NCI-H2107 (cell line): ENCODE measurements at regions not wholly inside any gene's neighbourhood (a gene's known extent, or its start where the extent isn't known, plus 50 kb on each side); places are given as distances from the start of the nearest gene placed in this dataset.

Source experiments
- DNase-seq: peaks from one replicate; lab custom pipeline; 2025; lab: John Stamatoyannopoulos, UW

DNA sequence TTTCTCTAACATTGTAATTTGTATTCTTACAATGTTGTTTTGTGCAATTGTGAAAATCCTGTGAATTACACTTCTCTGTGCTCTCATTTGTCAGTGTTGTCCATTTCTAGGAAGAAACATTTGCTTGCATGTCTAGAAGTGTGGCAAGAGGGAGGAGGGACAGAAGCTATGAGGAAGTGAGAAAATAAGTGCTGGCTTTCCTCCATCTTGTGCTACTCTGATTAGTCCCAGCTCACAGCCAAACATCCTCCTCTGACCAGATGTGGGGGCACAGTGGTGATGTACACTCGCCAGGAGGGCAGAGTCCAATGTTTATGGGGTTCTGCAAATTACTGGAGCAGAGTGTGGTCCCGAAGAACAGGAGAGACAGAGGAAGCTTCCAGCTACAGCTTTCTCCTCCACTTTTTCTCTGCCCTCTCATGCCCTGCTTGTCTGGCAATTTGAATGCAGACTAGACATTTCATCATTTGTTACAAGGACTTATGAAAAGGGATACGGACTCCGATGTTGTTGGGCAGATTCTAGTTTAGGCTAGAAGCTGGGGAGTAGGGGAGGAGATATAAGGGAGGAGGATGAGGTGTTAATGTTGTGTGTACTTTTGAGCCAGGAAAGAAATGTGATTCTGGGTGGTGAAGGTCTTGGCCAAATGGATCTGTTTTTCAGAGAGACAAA is 131.0 kb upstream of the C1GALT1 start:
- DNase-seq = no peak

DNA sequence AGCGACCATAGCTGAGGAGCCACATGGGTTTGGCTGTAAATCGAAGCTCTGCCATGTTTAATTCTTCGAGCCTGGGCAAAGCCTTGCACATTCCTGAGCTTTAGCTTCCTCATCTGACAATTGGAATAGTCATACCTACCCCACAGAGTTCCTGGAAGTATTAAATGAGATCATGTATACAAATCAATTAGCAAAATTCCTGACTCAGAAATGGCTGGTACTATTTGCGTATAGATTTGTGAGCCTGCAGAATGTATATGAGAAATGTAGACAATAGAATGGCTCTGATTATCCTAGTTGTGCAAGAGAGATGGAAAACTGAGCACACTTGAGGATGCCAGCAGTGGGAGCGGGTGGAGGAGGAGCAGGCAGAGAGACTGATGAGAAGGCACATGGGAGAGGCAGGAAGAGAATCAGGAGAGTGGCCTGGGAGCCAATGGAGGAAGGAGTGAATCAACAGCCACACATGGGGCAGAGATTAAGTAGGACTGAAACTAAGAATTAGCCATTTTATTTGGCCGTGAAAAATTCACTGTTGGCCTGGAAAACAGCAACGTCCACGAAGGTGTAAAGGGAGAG is 128.0 kb upstream of the C1GALT1 start:
- no peak for DNase-seq

DNA sequence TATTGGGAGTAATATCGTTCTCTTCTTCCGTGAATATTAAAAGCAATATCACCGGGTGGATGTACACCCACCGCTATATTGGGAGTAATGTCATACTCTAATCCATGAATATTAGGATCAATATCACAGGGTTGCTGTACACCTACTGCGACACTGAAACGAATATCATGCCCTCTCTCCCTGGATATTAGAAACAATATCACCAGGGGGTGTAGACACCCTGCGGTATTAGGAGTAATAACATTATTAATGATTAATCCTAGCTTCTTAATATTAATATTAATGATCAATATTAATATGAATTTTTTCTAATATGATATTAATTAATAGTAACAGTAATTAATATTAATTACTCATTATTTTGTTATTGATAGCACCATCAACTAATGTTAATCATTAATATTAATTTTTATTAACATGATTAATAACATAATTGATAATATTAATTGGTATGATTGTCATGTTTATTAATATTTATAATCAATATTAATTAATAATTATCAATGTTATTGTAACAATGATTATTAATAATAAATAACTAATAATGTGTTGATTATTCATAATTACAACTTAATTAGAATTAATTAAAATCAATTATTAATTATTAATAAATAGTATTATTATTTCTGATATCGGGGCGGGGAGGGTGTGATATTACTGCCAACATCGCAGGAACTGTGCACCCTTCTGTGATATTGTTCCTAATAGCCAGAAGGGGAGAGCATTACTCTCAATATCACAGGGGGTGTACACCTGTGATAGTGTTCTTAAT is 121.3 kb upstream of the C1GALT1 start:
- no peak for DNase-seq

DNA sequence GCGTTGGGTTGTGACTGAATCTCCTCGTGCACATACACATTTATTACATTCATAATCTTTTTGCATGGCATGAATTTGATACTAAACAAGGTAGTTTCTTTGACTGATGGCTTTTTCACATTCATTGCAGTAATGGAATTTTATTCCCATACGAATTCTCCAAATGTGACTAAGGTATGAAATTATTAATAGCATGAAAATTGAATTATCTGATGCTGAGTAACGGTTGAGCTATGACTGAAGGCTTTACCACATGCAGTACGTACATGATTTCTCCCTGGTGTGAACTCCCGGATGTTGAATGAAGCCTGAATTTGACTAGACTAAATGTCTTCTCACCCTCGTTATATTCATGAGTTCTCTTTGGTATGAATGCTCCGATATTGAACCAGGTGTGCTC is 104.4 kb upstream of the C1GALT1 start:
- no peak for DNase-seq

DNA sequence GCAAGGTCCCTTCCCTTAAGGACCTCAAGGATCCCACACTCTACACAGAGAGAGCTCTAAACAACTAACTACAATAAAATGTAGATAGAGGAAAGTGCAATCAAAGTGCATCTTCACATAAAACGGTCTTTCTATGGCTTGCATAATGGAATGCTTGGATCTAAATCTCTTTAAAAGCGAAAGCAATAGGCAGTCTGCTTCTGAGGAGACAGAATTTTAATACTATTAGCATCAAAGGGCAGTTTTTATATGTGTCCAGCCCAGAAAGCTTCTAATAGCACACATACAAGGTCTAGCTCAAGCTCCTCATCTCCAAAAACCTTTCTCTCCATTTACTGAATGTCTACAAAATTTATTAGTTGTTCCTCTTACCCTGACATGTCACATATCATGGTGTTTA is 101.5 kb upstream of the C1GALT1 start:
- no peak for DNase-seq

DNA sequence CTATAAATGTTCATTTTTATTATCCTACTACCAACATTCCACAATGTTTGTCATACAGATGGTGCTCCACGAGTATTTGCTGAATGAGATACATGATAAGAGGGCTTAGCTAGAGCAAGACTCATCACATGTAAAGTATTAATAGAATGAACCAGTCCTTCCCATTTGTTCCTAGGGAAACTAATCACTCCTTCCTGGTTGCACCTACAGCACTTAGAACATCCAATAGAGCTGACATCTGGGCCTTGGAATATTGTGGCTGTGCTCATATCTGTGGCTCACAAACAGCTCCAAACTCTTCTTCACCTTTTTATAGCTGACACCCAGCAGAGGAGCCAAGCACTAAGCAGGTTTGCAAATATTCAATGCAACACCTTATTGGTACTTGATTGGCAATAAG is 91.9 kb upstream of the C1GALT1 start:
- no peak for DNase-seq

DNA sequence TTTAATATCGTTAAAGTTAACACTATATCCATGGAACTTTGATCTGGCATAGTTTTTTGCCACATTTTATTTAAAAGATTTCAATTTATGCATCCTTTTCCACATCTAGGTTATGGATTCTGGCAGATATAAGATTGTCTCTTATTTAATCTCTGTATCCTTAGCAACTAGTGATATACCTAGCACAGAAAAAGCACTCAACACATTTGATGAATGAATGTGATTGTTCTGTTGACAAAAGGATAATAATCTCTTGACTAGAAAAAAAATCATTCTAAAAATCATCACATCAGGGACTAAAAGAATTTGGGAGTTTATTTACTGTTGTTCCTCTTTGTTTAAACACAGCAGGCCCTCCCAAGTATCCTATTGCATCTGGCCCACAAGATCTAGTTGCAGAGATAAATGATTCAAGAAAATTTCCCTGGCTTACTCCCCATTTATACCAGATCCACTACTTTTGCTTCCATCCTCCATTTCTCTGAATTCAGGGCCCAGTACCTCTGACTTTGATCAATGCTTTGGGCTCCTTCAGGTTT is 84.0 kb upstream of the C1GALT1 start:
- DNase-seq = no peak

DNA sequence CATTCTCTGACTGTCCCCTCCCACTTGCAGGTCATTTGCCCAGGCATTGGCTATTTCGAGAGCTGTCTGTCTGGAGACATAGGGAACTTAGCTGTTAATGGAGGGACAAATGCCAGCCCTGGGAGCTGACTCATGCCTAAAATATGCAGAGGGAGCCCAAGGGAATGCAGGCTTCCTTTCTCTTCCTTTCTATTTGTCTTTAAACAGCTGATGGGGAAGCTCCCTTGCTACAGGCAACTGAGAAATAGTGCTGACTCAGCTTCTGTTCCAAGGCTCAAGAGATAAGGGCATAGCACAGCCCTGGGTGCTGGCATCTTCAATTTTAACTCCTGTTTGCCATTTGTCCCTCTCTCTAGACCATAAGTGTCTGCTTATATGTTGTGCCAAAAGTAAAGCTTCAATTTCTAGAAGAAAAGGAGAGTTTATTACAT is 82.7 kb upstream of the C1GALT1 start:
- DNase-seq = no peak

DNA sequence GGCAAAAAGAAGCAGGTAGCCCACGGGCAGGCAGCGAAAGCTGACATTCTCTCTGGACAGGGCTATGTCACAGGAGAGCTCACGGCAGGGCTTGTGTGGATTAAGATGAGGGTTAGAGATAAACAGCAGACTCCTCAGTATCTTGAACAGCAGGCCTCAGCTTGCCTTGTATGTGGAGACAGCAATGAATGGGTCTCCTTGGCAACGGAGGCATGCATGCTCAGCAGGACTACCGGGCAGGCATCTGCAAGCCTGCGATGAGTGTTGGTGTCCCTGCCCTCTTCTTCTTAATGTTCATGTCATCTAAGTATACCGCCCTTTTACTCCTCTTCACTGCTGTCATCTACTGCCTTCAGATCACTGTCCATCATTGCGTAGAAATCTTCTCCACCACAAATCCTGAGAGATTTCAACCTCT is 81.9 kb upstream of the C1GALT1 start:
- no peak for DNase-seq

DNA sequence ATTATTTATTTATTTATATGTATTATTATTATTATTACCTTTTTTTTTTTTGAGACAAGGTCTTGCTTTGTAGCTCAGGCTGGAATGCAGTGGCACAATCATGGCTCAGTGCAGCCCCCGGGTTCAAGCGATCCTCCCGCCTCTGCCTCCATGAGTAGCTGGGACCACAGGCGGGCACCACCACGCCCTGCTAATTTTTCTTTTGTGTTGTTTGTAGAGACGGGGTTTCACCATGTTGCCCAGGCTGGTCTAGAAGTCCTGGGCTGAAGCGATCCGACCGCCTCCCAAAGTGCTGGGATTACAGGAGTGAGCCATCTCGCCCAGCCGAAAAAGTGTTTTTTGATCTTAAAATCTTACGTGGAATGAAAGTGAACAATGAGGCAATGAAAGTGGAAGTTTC is 79.4 kb upstream of the C1GALT1 start:
- DNase-seq = no peak

DNA sequence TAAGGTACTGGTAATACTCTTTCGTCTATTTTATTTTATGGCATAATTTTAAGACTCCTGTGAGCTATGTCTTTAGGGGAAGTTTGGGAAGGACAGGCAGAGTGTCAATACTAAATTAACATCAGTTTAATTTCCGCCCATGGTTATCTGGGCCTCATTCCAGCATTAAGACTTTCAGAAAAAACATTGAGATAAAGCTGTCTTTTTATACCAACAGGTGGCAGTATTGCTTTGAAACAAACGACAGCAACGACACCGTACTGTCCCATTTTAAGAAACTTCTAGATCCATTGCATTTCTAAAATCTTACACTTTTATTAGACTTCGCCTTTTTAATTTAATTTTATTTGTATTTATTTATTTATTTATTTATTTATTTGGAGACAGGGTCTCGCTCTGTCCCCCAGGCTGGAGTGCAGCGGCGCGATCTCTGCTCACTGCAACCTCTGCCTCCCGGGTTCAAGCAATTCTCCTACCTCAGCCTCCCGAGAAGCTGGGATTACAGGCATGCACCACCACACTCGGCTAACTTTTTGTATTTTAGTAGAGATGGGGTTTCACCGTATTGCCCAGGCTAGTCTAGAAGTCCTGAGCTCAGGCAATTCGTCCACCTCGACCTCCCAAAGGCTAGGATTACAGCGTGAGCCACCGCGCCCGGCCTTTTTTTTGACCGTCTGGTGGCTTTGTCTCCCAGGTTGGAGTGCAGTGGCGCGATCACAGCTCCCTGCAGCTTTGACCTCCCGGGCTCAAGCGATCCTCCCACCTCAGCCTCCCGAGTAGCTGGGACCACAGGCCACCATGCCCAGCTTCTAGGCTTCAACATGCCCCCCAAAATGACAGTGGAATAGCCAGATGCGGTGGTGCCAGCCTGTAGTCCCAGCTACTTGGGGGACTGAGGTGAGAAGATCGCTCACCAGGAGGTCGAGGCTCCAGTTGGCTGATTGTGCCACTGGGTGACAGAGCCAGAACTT is 78.7 kb upstream of the C1GALT1 start:
- peak; percentile 58 for DNase-seq

DNA sequence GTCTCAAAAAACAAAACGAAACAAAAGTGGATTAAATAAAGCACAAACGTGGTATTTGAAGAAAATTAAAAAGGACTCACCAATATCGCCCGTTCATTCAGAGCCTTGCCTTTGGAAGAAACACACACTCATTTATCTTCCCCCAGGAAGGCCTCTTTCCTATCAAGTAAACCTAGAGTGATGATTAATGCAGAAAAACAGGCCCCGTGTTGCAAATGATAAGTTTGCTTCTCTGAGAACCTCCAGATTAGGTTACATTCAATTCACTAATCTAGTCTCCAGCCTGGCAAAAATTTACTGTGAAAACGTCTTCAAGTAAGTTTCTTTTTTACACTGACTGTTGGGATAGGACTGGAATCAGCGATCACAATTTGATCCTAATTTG is 78.0 kb upstream of the C1GALT1 start:
- no peak for DNase-seq

DNA sequence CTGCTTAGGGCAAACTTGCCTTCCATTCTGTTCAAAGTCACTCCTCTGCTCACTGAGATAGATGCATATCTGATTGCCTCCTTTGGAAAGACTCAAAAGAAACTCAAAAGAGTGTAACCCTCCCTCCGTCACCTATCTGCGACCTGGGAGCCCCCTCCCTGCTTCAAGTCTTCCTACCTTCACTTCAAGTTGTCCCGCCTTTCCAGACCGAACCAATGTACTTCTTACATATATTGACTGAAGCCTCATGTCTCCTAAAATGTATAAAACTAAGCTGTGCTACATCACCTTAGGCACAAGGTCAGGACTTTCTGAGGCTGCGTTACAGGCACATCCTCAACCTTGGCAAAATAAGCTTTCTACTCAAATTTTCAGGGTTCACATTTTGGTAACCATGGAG is 77.4 kb upstream of the C1GALT1 start:
- DNase-seq = no peak

DNA sequence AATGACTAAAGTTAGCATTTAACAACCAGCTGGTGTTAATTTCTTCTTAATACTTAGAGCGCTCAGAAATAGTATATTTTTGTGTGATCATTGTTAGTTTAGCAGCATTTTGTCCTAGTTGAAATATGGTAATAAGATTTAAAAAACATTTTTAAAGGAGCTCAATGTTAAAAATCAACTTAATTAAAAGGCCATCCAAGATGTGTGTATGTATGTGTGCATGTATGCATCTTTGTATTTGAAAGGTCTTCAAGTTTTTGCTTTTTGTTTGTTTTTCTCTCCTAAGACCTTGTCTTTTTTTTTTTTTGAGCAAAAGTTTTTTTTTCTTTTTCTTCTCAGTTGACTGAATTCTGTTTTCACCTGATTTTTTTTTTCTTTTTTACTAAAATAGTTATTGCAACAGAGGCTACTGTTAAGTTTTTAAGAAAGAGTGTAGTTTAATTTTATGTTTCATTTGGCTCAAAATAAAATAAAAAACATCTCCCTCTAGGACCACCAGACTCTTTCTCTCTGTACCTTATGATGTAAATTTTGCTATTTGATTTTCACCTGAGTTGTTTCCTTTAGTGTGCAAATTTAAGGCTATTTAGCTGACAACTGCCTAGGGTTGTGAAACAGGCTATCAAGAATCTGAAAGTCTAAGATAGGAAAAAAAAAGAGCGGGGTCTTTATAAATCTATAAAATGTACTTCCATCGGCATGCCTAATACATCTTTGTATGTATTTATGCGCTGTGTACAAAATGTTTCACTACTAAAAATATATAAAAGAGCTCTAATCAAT is 76.4 kb upstream of the C1GALT1 start:
- DNase-seq = no peak

DNA sequence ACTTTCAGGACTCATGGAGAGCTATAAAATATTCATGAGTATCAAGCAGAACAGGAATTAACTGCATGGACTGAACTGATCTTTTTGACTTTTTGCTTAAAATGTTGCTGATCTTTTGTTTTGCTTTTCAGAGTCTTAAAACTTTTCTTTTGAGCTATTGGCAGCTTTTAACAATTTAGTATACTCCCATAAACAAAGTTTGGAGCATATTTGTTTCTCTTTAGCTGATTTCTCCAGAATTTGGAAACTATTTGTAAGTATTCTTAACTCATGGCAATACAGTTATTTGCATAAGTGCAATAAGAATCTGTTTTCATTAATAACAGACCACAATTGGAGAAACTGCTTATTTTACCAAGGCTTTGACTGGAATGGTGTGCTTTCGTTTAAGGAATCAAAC is 73.4 kb upstream of the C1GALT1 start:
- no peak for DNase-seq

DNA sequence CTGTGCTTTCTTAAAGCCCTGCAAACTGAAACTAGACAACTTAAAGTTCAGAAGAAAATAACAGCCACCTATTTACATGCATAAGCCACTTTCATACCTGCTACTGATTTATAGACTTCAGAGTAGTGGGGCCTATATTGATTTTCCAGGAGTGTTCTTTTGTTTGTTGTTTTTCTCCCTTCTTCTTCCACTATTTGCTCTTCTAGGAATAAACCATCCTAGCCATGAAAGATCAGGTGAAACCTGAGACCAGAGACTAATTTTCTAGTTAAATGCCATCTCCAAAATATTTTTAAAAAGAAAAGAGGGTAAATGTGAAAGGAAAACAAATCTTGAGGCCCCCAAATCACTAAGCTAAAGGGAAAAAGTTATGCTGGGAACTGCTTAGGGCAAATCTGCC is 72.4 kb upstream of the C1GALT1 start:
- no peak for DNase-seq

DNA sequence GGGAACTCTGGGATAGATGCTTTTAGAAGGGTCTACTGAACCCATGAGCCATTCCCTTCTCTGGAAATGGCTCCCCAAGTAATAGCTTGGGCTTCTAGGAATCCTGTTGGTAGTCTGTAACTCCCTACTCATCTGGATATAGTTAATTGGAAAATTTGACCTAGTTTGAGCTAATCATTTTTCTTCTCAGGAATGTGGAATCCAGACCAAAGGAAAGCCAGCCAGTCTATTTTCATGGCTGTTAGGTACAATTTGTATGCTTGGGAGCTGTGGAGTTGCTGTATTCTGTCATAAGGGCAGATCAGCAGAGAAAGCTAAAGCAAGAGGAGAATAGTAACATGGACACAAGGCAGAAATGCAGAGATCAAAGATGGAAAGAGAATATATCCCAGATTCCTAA is 71.6 kb upstream of the C1GALT1 start:
- DNase-seq = no peak

DNA sequence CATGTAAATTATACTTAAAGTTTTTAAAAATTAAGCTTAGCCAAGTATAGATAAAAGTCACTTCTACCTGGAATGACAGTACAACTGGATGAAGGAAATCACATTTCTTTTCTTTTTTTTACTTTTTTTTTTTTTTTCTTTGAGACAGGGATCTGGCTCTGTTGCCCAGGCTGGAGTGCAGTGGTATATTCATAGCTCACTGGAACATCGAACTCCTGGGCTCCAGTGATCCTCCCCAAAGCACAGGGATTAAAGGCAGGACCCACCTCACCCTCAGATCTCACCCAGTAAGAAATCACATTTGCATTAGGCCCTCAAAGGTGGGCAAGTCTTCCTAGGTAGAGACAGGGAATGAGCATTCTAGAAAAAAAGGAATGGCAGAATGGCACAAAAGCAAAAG is 69.5 kb upstream of the C1GALT1 start:
- DNase-seq = no peak

DNA sequence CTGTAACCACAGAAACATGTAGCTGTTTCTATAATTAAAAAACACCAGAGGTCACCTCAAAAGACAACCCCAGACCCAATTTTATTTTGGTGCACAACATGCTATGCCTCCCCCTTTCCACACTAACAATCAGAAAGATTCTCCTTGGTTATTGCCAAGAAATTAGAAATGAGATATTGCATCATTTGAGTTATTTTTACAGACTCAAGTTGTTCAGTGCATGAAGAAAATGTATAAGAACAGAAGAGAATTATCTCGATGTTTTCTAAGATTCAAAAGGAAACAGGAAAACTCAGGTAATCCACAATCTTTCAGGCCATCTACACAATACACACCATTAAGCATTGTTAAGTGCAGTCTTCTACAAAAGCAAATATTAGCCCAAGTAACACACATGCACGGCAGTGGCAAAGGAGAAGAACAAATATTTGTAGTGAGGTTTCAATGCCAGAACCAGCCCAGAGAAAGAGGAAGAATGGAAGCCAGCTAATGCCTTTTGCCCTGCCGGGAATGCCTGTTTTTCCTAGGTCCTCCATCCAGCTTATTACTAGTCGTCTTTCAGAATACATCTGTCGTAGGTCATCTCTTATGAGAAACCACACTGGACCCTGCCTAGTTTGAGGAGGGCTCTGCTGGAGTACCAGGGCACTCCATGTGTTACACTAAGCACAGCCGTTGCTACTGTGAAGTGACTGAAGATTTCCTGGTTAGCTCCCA is 67.6 kb upstream of the C1GALT1 start:
- no peak for DNase-seq

DNA sequence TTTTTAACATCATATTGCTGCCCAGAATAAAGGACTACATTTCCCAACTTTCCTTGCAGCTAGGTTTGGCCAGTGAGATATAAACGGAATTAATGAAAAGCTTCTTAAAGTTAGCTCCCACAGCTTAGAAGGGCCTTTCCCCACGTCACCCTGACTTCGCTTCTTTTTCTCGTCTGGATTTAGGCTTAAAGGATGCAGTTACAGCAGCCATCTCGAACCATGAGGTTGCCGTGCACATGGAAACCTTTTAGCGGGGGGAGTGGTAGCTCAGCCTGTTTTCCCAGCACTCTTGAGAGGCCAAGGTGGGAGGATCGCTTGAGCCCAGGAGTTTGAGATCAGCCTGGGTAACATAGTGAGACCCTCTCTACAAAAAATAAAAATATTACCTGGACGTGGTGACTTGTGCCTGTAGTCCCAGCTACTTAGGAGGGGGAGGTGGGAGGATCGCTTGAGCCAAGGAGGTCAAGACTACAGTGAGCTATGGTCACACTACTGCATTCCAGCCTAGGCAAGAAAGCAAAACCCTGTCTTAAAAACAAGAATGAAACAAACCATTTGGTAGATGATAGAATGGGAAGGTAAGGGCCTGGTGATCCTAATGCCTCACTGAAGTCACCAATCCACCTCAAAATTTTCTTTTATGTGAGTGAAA is 64.3 kb upstream of the C1GALT1 start:
- DNase-seq = no peak
